ENCODE measurements at regions not wholly inside any gene's neighbourhood (a gene's known extent, or its start where the extent isn't known, plus 50 kb on each side); places are given as distances from the start of the nearest gene placed in this dataset.

- TF ChIP-seq CTCF (conservative IDR thresholded peaks at IDR 0.05) = no peak
- H3K27ac ChIP-seq = no peak overlapping the region
Observed at GRCh38 chr15:25565470-25566264, 126.8 kb upstream of the UBE3A start.

- no peak overlapping the region for H3K27ac ChIP-seq
Observed at GRCh38 chr15:25563596-25563995, 124.8 kb upstream of the UBE3A start.

GRCh38 chr15:25557926-25558325 is 119.1 kb upstream of the UBE3A start:
- no peak overlapping the region for H3K27ac ChIP-seq
- TF ChIP-seq CTCF (conservative IDR thresholded peaks at IDR 0.05) = no peak

More at GRCh38 chr15:25563596-25563995, 124.8 kb upstream of the UBE3A start:
- no peak for TF ChIP-seq CTCF (conservative IDR thresholded peaks at IDR 0.05)

- no peak overlapping the region for H3K27ac ChIP-seq
- TF ChIP-seq CTCF (conservative IDR thresholded peaks at IDR 0.05) = no peak
Observed at GRCh38 chr15:25556136-25556535, 117.3 kb upstream of the UBE3A start.

GRCh38 chr15:25554640-25555039 is 115.8 kb upstream of the UBE3A start:
- no peak overlapping the region for H3K27ac ChIP-seq
- TF ChIP-seq CTCF (conservative IDR thresholded peaks at IDR 0.05) = no peak

- H3K27ac ChIP-seq = no peak overlapping the region
- TF ChIP-seq CTCF (conservative IDR thresholded peaks at IDR 0.05) = no peak
Observed at GRCh38 chr15:25548600-25548999, 109.8 kb upstream of the UBE3A start.

- TF ChIP-seq CTCF (conservative IDR thresholded peaks at IDR 0.05) = no peak
- H3K27ac ChIP-seq = no peak overlapping the region
Observed at GRCh38 chr15:25545889-25546288, 107.1 kb upstream of the UBE3A start.

Data from VCaP (cell line).